IPS-15b (cell line): ENCODE measurements at regions not wholly inside any gene's neighbourhood (a gene's known extent, or its start where the extent isn't known, plus 50 kb on each side); places are given as distances from the start of the nearest gene placed in this dataset.

Experiments
- H3K27me3 ChIP-seq: one replicate; pipeline ENCODE4 v1.6.1; 2013; ENCODE audit warnings: low read length; ENCODE audit not compliant: control insufficient read depth, insufficient read depth
- H3K36me3 ChIP-seq: one replicate; pipeline ENCODE4 v1.6.1; 2013; ENCODE audit warnings: low read length; ENCODE audit not compliant: control insufficient read depth, insufficient read depth
- H3K4me1 ChIP-seq: one replicate; pipeline ENCODE4 v1.6.1; 2013; ENCODE audit warnings: mild to moderate bottlenecking, low read length; ENCODE audit not compliant: control insufficient read depth, insufficient read depth
- H3K4me3 ChIP-seq: one replicate; pipeline ENCODE4 v1.5.1; 2013; ENCODE audit warnings: low read depth, low read length
- H3K9ac ChIP-seq: one replicate; pipeline ENCODE4 v1.6.1; 2013; ENCODE audit warnings: low read depth, mild to moderate bottlenecking, low read length
- H3K9me3 ChIP-seq: one replicate; pipeline ENCODE4 v1.6.1; 2013; ENCODE audit warnings: mild to moderate bottlenecking, low read length; ENCODE audit not compliant: control insufficient read depth, insufficient read depth

DNA sequence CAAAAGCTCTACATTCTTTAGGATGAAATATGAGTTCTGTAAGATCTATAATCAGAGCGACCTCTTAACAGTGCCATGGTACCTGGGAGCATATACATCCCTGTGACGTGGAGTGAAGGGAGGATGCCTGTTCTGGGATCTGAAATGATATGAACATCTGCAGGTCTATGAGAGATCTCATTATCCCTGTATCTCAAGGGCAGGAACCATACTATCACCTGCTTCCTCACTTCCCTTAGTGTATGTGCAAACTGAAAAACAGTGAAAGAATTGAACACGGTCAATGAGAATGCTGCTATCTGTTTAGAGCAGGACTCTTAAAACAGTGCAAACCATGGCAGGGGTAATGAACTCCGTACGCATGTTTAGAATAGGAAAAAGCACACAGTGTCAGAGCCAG, 364.0 kb downstream of the LPIN1 start:
- Histone ChIP-seq H3K9ac (no peak overlapping the region), H3K9me3 (no peaks in the 10 kb centered on the region), H3K4me3 (no peak overlapping the region), H3K27me3 (no peaks in the 10 kb centered on the region), H3K36me3 (no peaks in the 10 kb centered on the region), H3K4me1 (no peaks in the 10 kb centered on the region)

DNA sequence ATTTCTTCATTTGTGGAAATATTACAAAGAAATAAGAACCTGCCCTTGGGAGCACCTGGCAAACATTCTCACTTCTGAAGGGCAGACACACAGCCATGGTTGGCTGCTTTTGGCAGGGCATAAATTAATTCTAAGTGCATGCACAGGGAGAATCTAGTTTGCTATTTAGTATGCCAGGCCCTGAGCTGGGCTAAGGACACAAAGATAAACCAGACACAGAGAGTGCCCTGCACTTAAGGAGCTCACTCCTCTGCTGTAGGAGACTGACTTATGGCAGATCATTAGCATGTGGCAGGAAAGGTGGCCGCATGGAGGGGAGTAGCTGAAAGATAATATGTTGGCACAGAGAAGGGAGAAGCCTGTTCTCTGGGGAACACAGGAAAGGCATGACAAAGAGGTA, 367.0 kb downstream of the LPIN1 start:
- H3K27me3 ChIP-seq, result no peaks in the 10 kb centered on the region
- H3K4me3 ChIP-seq, result no peak overlapping the region
- H3K36me3 ChIP-seq, result no peaks in the 10 kb centered on the region
- no peaks in the 10 kb centered on the region for H3K4me1 ChIP-seq
- H3K9me3 ChIP-seq, result no peaks in the 10 kb centered on the region
- no peak overlapping the region for H3K9ac ChIP-seq

DNA sequence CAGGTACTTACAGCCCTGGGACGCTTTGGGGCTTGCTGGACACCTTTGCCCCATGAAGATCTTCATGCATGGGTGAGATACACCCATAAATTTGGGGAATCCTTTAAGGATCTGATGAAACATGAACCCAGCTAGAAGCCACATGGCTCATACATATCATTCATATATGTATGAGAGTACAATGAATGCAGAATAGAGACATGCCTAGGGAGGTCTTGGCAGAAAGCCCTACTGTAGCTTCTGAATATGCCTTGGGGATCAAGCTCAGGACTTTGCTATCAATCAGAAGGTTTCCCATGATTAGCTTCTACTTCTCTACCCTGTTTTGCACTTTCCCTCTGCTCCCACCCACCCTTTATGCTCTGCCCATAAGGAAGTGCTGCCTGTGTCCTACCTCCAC, 368.4 kb downstream of the LPIN1 start:
- Histone ChIP-seq H3K9me3 (no peaks in the 10 kb centered on the region), H3K27me3 (no peaks in the 10 kb centered on the region), H3K36me3 (no peaks in the 10 kb centered on the region), H3K9ac (no peak overlapping the region), H3K4me3 (no peak overlapping the region), H3K4me1 (no peaks in the 10 kb centered on the region)

DNA sequence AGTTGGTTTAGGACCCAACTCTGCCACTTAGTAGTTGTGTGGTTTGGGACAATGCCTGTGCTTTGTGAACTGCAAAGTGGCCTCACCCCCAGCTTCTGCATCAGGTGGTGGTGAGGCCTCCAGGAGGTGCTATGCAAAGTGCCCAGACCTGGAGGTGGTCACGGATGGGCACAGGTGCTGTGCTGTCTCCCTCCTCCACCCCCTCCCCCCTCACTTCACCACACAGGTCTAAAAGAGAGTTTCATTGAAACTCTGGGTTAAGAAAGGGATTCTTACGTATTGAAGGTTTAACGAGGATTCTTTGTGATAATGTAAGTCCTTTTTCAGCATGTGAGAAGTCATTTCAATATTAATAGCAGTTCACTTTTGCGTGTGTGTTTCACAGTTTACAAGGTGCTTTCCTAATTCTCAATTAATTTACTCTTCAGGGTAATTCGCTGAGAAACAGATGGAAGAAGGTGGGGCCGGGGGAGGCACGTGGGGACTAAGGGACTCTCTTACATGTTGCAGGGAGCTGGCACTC, 369.9 kb downstream of the LPIN1 start:
- H3K27me3 ChIP-seq, result no peaks in the 10 kb centered on the region
- no peaks in the 10 kb centered on the region for H3K36me3 ChIP-seq
- H3K4me1 ChIP-seq, result no peaks in the 10 kb centered on the region
- H3K9ac ChIP-seq, result no peak overlapping the region
- no peak overlapping the region for H3K4me3 ChIP-seq
- no peaks in the 10 kb centered on the region for H3K9me3 ChIP-seq

DNA sequence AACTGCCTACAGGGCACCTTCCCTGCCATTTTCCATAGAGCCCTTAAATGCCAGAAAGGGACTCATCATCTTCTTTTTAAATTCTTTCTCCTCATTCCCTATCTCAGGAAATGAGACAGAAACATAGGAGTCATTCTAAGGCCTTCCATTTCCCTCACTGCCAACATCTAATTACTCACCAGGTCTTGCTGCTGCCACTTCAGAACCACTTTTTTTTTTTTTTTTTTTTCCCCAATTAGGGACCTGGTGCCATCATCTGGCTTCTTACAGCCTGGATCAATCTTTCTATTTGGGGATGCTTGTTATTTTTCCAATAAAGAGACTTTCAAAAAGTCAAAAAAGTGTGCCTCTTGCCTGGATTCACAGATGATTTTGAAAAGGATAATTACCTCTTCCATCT, 373.4 kb downstream of the LPIN1 start:
- Histone ChIP-seq H3K4me3 (no peak overlapping the region), H3K9me3 (no peaks in the 10 kb centered on the region), H3K4me1 (no peaks in the 10 kb centered on the region), H3K27me3 (no peaks in the 10 kb centered on the region), H3K36me3 (no peaks in the 10 kb centered on the region), H3K9ac (no peak overlapping the region)

DNA sequence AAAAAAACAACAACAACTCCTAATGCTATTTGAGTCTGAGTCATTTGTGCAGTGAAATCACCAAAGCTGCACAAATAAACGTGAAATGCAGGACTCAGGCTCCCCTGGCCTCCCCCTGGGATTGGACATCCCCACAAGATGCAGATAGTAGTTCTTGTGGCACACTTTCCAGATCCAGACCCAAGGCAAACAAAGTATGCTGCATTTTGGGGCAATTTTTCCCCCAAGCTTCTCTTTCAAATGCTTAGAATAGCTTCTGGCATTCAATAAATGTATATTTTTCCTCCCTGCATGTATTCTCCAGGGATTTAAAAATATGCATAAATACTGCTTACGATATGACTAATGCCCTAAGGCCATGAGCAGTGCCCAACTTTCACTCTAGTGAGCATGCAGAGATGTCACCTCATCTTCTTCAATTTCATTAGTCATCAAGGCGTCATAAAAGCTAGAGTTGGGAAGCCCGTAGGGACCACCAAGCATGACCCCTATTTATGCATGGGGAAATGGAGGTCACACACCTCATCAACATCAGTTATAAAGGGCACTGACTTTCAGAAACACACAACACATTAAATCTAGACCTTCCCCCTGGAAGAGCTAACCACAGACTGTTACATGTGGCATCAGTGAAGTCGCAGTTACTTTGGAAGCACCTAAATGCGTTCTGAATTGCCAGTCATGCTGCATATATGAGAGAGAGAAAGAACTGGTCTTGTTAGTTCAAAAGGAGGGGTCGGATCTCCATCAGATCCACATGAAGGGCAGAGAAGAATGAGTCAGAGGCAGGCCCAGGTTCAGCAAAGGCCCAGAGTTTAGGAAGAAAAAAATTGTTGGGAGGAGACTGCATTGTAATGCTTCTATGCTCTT, 374.1 kb downstream of the LPIN1 start:
- Histone ChIP-seq H3K9ac (no peak overlapping the region), H3K36me3 (no peaks in the 10 kb centered on the region), H3K27me3 (no peaks in the 10 kb centered on the region), H3K4me1 (no peaks in the 10 kb centered on the region), H3K4me3 (no peak overlapping the region), H3K9me3 (no peaks in the 10 kb centered on the region)

DNA sequence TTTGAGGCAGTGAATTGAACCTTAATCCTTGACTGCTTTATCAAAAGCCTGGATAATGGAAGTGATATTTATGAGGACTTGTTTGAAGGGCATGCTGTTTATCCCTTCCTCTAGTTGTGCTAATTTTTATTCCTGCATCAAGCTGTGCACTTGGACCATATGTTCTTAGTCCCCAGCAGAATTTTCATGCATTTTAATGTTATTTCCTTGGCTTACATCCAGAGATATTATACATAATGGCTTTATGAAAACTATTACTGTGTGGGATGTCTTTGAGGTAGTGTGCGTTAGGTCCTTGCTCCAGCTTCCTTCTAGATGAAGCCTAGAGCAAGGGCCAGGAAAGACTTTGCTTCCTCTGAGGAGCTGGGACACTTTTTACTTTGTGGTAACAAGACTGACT, 378.4 kb downstream of the LPIN1 start:
- Histone ChIP-seq H3K9me3 (no peaks in the 10 kb centered on the region), H3K4me1 (no peaks in the 10 kb centered on the region), H3K4me3 (no peak overlapping the region), H3K9ac (no peak overlapping the region), H3K27me3 (no peaks in the 10 kb centered on the region), H3K36me3 (no peaks in the 10 kb centered on the region)

DNA sequence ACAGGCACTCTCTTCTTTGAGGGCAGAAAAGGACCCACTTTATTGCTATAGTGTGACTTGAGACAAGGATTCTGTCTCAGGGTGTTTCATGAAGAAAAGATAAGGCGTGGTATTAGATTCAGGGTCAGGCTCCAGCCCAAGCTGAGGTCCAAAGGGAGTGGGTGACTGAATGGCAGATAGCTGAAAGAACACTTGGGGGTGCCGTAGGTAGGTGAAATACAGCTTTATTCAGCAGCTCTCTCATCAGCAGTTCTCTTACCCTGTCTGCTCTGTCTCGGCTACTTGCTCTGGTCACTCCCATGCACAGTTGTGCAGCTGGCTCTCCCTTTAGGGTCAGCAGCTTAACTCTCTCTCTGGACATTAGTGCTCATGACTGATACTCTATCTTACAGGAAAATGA, 379.9 kb downstream of the LPIN1 start:
- Histone ChIP-seq H3K9ac (no peak overlapping the region), H3K4me1 (no peaks in the 10 kb centered on the region), H3K27me3 (no peaks in the 10 kb centered on the region), H3K9me3 (no peaks in the 10 kb centered on the region), H3K4me3 (no peak overlapping the region), H3K36me3 (no peaks in the 10 kb centered on the region)

DNA sequence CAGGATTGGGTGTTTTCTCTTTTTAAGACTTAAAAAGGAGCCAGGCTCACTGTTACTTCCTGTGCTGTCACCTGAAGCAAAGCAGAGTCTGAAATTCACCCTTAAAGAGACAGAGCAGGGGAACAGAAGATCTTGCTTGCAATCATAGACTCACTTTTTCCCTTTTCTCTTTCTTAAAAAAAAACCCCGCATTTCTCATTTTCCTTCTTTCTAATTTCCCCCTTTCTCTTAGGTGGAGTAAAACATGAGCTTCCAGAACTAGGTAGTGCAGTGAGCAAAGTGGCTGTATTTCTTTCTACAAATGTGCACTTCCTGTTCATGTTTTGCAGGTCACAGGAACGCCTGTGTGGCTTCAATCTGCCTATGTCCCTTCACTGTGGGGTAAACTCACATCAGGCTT, 381.2 kb downstream of the LPIN1 start:
- Histone ChIP-seq H3K9me3 (no peaks in the 10 kb centered on the region), H3K27me3 (no peaks in the 10 kb centered on the region), H3K4me3 (no peak overlapping the region), H3K36me3 (no peaks in the 10 kb centered on the region), H3K4me1 (no peaks in the 10 kb centered on the region), H3K9ac (no peak overlapping the region)

DNA sequence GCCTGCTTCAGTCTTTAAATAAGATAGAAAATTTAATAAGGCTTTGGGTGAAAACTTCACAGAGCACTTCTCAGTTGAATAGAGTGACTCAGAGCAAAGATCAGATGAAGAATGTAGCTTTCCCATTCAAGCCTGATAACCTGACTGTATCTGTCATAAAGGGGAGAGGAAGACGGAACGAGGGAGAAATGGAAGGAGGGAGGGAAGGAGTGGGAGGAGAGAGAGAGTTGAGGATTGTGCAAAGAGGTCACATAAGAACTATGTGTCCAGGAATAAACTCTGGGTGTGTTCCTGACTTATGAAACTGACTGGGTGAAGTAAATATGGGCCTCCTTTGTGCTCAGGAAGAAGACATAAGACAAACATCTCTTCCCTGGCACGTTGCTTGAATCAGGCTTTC, 385.5 kb downstream of the LPIN1 start:
- Histone ChIP-seq H3K4me1 (no peaks in the 10 kb centered on the region), H3K4me3 (no peak overlapping the region), H3K9ac (no peak overlapping the region), H3K36me3 (no peaks in the 10 kb centered on the region), H3K27me3 (no peaks in the 10 kb centered on the region), H3K9me3 (no peaks in the 10 kb centered on the region)

DNA sequence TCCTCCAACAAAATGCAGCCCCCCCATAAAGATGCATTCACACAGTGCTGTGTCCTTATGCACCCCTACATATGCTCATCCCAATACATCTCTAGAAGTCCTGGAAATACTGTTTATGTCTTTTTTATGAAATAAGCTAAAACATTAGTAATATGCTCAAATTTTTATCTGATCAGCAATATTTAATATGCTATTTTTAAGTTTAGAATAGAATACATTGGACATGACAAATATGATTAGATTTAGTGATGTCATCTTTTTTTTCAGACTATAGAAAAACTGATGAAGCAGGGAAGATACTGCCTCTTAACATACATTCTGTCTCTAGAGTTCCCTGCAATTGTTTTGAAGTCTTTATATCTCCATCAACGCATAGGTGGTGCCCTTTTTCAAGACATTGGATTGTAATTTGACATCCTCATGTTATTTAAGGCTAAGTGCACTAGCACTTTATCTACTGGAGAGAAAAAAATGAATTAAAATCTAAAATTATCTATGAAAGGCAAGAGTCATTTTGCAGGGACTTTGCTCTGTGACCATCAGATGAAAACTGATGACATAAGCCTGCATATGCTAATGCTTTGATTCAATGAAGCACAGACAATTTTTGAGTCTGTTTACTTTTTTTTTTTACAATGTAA, 395.3 kb downstream of the LPIN1 start:
- Histone ChIP-seq H3K4me1 (no peaks in the 10 kb centered on the region), H3K4me3 (no peak overlapping the region), H3K9me3 (no peaks in the 10 kb centered on the region), H3K27me3 (no peaks in the 10 kb centered on the region), H3K9ac (no peak overlapping the region), H3K36me3 (no peaks in the 10 kb centered on the region)

DNA sequence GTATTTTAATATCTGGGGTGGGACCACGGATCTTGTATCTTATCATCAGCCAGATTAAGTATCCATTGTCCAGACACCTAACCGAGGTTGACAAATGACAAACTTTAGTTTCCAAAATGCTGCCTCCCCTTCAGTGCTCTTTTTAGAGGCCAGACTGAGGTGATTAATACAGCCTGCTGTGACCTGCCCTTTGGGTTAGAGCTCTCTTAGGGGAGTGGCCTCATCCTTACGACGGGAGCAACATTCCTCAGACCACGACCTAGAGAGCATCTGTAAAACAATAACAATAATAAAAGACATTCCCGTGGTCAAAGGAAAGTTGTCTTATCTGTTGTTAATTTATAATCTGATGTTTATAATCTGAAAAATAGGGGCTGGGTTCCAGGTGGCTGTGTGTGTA, 405.3 kb downstream of the LPIN1 start:
- peaks cover 6% of the 10 kb centered on the region for H3K4me1 ChIP-seq
- no peak overlapping the region for H3K4me3 ChIP-seq
- H3K9me3 ChIP-seq, result no peaks in the 10 kb centered on the region
- no peaks in the 10 kb centered on the region for H3K27me3 ChIP-seq
- no peaks in the 10 kb centered on the region for H3K36me3 ChIP-seq
- no peak overlapping the region for H3K9ac ChIP-seq
